Activated naive CD8-positive, alpha-beta T cell treated with anti-CD3 and anti-CD28 coated beads, Interleukin-2, amount 50 U/mL, for 24 hours (primary cell): ENCODE measurements at regions not wholly inside any gene's neighbourhood (a gene's known extent, or its start where the extent isn't known, plus 50 kb on each side); places are given as distances from the start of the nearest gene placed in this dataset.
"Not testable (repeated sequence)": the region's sequence is repeated elsewhere in the genome, so short reads cannot be mapped to it uniquely, and the experiment has no call there.

ENCODE experiments used
- ATAC-seq: fragments of 150-1000 bp; cut with Tn5 transposase; one replicate; pipeline ENCODE4 v1.10.0; 2021
- DNase-seq: peaks from one replicate; pipeline ENCODE4 v3.0.0; 2021
- H3K27ac Mint-ChIP-seq: one replicate; pipeline ENCODE4 v1.8.0; 2021; ENCODE audit warnings: mild to moderate bottlenecking, mixed read lengths
- H3K27me3 Mint-ChIP-seq: one replicate; pipeline ENCODE4 v1.8.0; 2021; ENCODE audit warnings: mixed read lengths
- H3K36me3 Mint-ChIP-seq: one replicate; pipeline ENCODE4 v1.8.0; 2021; ENCODE audit warnings: low read depth, mixed read lengths
- H3K4me1 Mint-ChIP-seq: one replicate; pipeline ENCODE4 v1.8.0; 2021; ENCODE audit warnings: mixed read lengths
- H3K4me3 Mint-ChIP-seq: one replicate; pipeline ENCODE4 v1.8.0; 2021; ENCODE audit warnings: mild to moderate bottlenecking, moderate library complexity, mixed read lengths
- H3K9me3 Mint-ChIP-seq: one replicate; pipeline ENCODE4 v1.8.0; 2021; ENCODE audit warnings: mixed read lengths

DNA sequence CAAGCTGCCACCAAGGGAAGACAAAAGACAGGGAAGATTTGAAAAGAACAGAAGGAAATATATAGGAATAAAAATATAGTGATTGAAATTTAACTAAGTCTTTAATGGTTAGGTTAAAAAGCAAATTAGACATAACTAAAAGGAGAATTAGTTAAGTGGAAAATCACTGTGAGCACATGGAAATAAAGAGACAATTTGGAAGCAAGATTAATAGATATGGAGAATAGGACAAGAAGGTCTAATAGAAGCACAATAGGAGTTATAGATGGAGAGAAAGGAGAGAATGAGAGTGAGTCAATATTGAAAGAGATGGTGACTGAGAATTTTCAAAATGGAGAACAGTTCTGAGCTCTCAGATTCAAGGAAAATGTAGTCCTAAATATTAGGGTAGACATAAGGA, 176.9 kb downstream of the ASB1 start:
- Mint-ChIP-seq H3K27ac (no peak overlapping the region), H3K4me3 (no peak overlapping the region), H3K4me1 (no peaks in the 10 kb centered on the region), H3K27me3 (peaks cover 22% of the 10 kb centered on the region), H3K9me3 (peaks cover 25% of the 10 kb centered on the region), H3K36me3 (no peaks in the 10 kb centered on the region)
- ATAC-seq, result no peak
- DNase-seq, result no peak

GRCh38 chr2:238606311-238606710, 179.6 kb downstream of the ASB1 start:
- Mint-ChIP-seq H3K9me3 (peaks cover 38% of the 10 kb centered on the region), H3K4me3 (no peak overlapping the region), H3K27ac (no peak overlapping the region), H3K27me3 (peaks cover 16% of the 10 kb centered on the region), H3K4me1 (no peaks in the 10 kb centered on the region), H3K36me3 (no peaks in the 10 kb centered on the region)
- ATAC-seq (no peak), DNase-seq (no peak)

GRCh38 chr2:238613610-238614009, 186.9 kb downstream of the ASB1 start:
- Mint-ChIP-seq H3K36me3 (no peaks in the 10 kb centered on the region), H3K27me3 (peaks cover 8% of the 10 kb centered on the region), H3K27ac (no peak overlapping the region), H3K4me1 (no peaks in the 10 kb centered on the region), H3K9me3 (peaks cover 13% of the 10 kb centered on the region), H3K4me3 (no peak overlapping the region)
- ATAC-seq (no peak), DNase-seq (no peak)

DNA sequence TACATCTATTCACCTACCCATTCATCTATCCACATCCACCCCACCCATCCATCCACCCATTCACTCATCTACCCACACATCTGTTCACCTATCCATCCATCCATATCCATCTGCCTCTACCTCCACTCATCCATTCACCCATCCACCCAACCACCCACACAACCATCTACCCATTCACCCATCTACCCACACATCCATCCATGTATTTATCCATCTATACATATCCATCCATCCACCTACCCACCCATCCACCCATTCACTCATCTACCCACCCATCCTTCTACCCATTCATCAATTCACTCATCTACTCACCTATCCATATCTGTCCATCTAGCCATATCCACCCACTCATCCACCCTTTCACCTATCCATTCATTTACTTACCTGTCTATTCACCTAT, 187.6 kb downstream of the ASB1 start:
- ATAC-seq, result no peak
- Mint-ChIP-seq H3K4me1 (no peaks in the 10 kb centered on the region), H3K27me3 (peaks cover 11% of the 10 kb centered on the region), H3K36me3 (no peaks in the 10 kb centered on the region), H3K4me3 (no peak overlapping the region), H3K27ac (no peak overlapping the region), H3K9me3 (peaks cover 6% of the 10 kb centered on the region)
- no peak for DNase-seq

DNA sequence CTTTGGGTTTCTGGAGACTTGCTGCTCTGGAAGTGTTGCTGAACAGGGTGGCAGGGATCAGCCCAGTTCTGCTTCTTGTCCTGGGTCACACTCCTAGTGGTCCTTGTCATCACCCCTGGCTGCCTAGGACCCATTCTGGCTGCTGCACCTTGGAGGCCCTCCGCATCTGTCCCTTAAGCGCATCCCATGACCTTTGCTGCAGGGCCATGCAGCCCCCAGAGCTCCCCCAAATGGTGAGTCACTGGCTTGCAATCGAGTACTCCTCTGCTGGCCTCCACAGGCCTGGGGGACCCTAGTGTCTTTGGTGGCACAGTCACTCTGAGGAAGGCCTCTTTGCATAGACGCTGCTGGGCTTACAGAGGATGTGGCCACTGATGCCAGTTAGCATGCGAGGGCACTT, 188.5 kb downstream of the ASB1 start:
- no peak for ATAC-seq
- H3K9me3 Mint-ChIP-seq, result peaks cover 6% of the 10 kb centered on the region

GRCh38 chr2:238616681-238617080, 190.0 kb downstream of the ASB1 start:
- H3K4me1 Mint-ChIP-seq, result no peaks in the 10 kb centered on the region
- no peak overlapping the region for H3K27ac Mint-ChIP-seq
- no peaks in the 10 kb centered on the region for H3K36me3 Mint-ChIP-seq
- no peak overlapping the region for H3K4me3 Mint-ChIP-seq
- peaks cover 21% of the 10 kb centered on the region for H3K27me3 Mint-ChIP-seq
- DNase-seq (no peak), ATAC-seq (no peak)
- no peaks in the 10 kb centered on the region for H3K9me3 Mint-ChIP-seq

More for the DNA sequence above, 188.5 kb downstream of the ASB1 start:
- no peak for DNase-seq
- H3K4me3 Mint-ChIP-seq, result no peak overlapping the region
- no peaks in the 10 kb centered on the region for H3K36me3 Mint-ChIP-seq
- H3K27ac Mint-ChIP-seq, result no peak overlapping the region
- no peaks in the 10 kb centered on the region for H3K4me1 Mint-ChIP-seq
- H3K27me3 Mint-ChIP-seq, result peaks cover 14% of the 10 kb centered on the region

DNA sequence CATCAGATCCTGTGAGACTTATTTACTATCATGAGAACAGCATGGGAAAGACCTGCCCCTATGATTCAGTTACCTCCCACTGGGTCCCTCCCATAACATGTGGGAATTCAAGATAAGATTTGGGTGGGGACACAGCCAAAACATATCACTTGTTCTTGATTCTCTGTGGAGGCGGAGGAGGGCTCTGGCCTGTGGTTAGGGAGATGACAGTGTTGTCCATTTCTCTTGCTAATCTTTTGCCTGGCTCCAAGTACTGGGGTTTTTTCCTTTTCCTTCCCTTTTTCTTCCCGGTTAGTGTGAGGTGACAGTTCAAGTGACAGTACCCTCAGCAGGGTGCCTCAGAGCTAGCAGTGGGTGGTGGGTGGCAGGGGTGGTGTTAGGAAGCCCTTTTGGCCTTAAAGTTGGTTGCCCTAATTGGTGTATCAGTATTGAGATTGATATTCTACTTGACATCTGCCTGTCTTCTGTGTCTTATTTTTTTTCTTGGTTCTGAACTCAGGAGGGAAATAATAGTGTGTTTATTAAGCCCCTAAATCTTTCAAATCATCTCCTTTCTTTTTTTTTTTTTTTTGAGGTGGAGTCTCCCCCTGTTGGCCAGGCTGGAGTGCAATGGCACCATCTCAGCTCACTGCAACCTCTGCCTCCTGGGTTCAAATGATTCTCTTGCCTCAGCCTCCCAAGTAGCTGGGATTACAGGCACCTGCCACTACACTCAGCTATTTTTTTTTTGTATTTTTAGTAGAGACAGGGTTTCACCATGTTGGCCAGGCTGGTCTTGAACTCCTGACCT, 192.0 kb downstream of the ASB1 start:
- peaks cover 32% of the 10 kb centered on the region for H3K27me3 Mint-ChIP-seq
- not testable (repeated sequence) for H3K36me3 Mint-ChIP-seq, H3K4me3 Mint-ChIP-seq, H3K9me3 Mint-ChIP-seq, DNase-seq, ATAC-seq, H3K4me1 Mint-ChIP-seq, H3K27ac Mint-ChIP-seq

- DNase-seq (no peak), ATAC-seq (no peak)
- Mint-ChIP-seq H3K9me3 (peaks cover 4% of the 10 kb centered on the region), H3K27me3 (peaks cover 2% of the 10 kb centered on the region), H3K4me3 (no peak overlapping the region), H3K36me3 (no peaks in the 10 kb centered on the region), H3K27ac (no peak overlapping the region), H3K4me1 (no peaks in the 10 kb centered on the region)
These were observed 201.2 kb downstream of the ASB1 start for GRCh38 chr2:238627899-238628298.

DNA sequence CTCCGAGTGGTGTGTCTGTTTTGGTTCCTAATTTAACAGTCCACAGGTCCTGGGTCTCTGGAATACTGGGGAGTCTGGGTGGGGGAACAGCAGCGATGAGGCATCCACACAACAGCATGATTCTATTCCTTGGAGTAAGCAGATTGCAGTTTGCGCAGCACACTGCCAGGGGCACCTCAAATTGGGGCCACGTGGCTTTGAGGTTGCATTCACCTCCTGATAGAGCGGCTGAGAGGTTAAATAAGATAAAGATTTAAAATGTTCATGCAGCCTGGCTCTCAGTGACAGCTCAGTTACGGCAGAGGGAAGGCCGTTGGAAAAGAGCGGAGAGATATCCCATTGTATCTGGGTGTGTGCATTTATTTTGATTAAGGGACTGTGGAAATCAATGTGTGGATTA, 202.3 kb downstream of the ASB1 start:
- Mint-ChIP-seq H3K4me3 (no peak overlapping the region), H3K36me3 (no peaks in the 10 kb centered on the region), H3K4me1 (no peaks in the 10 kb centered on the region), H3K27ac (no peak overlapping the region), H3K9me3 (peaks cover 4% of the 10 kb centered on the region), H3K27me3 (peaks cover 2% of the 10 kb centered on the region)
- ATAC-seq, result no peak
- DNase-seq, result no peak

DNA sequence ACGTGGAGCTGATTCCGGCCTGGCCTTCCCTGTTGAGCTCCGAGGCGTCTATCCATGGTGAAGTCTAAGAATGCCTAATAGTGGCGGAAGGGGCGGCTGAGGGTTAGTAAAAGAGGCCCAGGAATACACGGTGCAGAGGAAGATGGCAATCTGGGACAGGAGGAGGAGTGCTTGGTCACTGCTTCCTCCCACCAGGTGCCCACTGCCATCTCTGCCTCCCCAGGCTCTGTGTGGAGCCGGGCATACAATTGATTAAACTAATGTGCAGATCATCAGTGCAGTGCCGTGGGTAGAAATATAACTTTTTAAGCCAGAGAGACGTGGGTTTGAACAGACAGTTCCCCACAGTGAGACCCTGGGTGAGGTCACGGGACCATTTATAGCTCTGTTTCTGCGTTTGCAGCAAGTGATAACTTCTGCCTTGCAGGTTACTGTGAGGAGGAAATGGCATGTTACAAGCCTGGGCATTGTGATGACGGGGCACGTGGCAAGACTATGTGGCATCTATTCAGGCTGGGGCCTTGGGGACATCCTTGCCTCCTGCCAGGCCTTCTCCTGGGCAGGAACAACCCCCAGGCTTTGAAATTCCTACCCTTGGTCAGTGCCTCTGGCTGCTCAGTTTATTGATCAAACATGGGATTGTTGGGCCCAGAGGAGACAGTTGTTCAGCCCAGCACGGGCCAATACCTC, 204.9 kb downstream of the ASB1 start:
- Mint-ChIP-seq H3K27ac (no peak overlapping the region), H3K4me3 (no peak overlapping the region), H3K36me3 (no peaks in the 10 kb centered on the region), H3K4me1 (no peaks in the 10 kb centered on the region), H3K27me3 (no peaks in the 10 kb centered on the region), H3K9me3 (no peaks in the 10 kb centered on the region)
- DNase-seq (no peak), ATAC-seq (no peak)

- Mint-ChIP-seq H3K27me3 (no peaks in the 10 kb centered on the region), H3K4me3 (no peak overlapping the region), H3K27ac (no peak overlapping the region), H3K36me3 (no peaks in the 10 kb centered on the region), H3K4me1 (no peaks in the 10 kb centered on the region), H3K9me3 (no peaks in the 10 kb centered on the region)
- ATAC-seq (peak; percentile 16), DNase-seq (no peak)
These were observed 205.7 kb downstream of the ASB1 start for GRCh38 chr2:238632181-238633060.

DNA sequence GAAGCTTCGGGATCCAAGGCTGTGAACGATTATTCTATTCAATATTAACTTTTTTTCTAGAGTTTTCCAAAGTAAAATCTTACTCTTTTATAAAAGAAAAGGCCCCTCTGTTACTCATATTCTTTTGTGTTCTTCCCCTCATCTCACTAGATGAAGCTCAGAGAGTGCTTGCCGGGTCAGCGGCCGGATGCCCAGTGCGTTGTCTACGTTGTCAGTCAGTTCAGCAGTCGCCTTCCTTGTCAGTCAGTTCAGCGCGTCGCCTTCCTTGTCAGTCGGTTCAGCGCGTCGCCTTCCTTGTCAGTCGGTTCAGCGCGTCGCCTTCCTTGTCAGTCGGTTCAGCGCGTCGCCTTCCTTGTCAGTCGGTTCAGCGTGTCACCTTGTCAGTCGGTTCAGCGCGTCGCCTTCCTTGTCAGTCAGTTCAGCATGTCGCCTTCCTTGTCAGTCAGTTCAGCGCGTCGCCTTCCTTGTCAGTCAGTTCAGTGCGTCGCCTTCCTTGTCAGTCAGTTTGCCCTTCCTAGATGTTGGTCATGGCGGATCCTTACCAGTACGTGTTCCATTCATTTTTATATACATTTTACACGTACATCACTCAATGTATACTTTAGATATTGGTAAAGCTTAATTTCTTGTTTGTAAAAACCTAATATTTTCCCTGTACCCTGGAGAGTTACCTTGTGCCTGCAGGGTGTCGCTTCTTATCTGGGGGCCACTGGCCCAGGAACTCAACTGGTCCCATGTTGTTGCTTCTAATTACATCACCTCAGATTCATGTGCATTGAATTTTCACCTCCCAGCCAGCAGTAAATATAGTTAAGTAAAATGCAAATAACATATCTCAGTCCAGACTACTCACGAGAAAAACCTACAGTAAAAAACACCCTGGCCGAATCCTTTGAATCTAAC, 206.9 kb downstream of the ASB1 start:
- ATAC-seq, result no peak
- no peaks in the 10 kb centered on the region for H3K27me3 Mint-ChIP-seq

DNA sequence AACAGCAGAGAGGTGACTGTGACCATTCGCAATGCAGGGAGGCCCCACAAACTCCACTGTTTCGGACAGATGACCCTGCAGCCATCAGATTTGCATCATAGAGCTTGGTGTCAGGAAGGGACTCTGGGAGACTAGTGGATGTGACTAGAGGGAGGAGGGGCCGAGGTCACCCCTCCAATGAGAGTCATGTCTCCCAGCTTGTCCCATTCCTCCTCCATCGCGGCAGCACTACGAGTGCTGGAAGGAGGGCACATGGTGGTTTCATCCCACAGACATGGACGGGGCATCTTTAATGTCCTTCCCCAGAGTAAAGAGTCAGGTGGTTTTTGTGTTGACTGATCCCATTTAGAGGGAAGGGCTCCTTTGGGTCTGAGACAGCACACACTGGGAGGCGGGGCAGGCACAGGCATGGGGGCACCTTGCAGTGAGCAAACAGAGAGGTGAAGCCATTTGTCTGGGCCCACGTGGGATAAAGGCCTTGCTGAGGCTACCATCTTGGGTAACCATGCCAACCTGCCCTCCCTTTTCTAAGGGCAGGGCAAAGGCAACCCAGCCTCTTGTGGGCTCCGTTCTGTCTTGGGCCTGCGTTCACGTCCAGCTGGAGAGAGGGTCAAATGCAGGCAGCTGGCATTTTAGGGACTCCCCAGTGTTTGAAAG, 208.1 kb downstream of the ASB1 start:
- DNase-seq (no peak), ATAC-seq (no peak)
- Mint-ChIP-seq H3K27me3 (peaks cover under 1% of the 10 kb centered on the region), H3K36me3 (no peaks in the 10 kb centered on the region), H3K9me3 (no peaks in the 10 kb centered on the region), H3K4me3 (no peak overlapping the region), H3K4me1 (no peaks in the 10 kb centered on the region), H3K27ac (no peak overlapping the region)

More for the DNA sequence above, 206.9 kb downstream of the ASB1 start:
- H3K36me3 Mint-ChIP-seq, result no peaks in the 10 kb centered on the region
- no peak overlapping the region for H3K4me3 Mint-ChIP-seq
- H3K27ac Mint-ChIP-seq, result no peak overlapping the region
- no peaks in the 10 kb centered on the region for H3K9me3 Mint-ChIP-seq
- no peak for DNase-seq
- H3K4me1 Mint-ChIP-seq, result no peaks in the 10 kb centered on the region
